Endodermal cell (in vitro differentiated cells): ENCODE measurements at regions not wholly inside any gene's neighbourhood (a gene's known extent, or its start where the extent isn't known, plus 50 kb on each side); places are given as distances from the start of the nearest gene placed in this dataset.

ENCODE experiments used
- DNase-seq: peaks from one replicate; pipeline ENCODE4 v3.0.0-alpha.2; 2017
- H3K27ac ChIP-seq: 2 replicates; pipeline ENCODE4 v1.5.1; 2013; ENCODE audit warnings: mild to moderate bottlenecking, low read depth, low read length, moderate library complexity
- H3K27me3 ChIP-seq: 2 replicates; pipeline ENCODE4 v1.6.1; 2013; ENCODE audit warnings: mild to moderate bottlenecking, low read length, moderate library complexity; ENCODE audit not compliant: insufficient read depth, control insufficient read depth, poor library complexity, severe bottlenecking
- H3K36me3 ChIP-seq: 2 replicates; pipeline ENCODE4 v1.7.0; 2013; ENCODE audit warnings: mild to moderate bottlenecking, low read length, moderate library complexity; ENCODE audit not compliant: control insufficient read depth, insufficient read depth
- H3K4me1 ChIP-seq: one replicate; pipeline ENCODE4 v1.7.0; 2013; ENCODE audit warnings: low read length; ENCODE audit not compliant: control insufficient read depth, insufficient read depth
- H3K4me3 ChIP-seq: 2 replicates; pipeline ENCODE4 v1.5.1; 2013; ENCODE audit warnings: mild to moderate bottlenecking, low read length, moderate library complexity
- H3K9ac ChIP-seq: 2 replicates; pipeline ENCODE4 v1.6.1; 2013; ENCODE audit warnings: mild to moderate bottlenecking, low read length, moderate library complexity; ENCODE audit not compliant: poor library complexity, severe bottlenecking; ENCODE audit errors: extremely low read depth
- H3K9me3 ChIP-seq: 2 replicates; pipeline ENCODE4 v1.6.1; 2013; ENCODE audit warnings: mild to moderate bottlenecking, low read length, moderate library complexity; ENCODE audit not compliant: control insufficient read depth
- H3K27ac Mint-ChIP-seq: 2 replicates; pipeline ENCODE4 v1.8.0; 2020; ENCODE audit warnings: mixed read lengths
- H3K27me3 Mint-ChIP-seq: 2 replicates; pipeline ENCODE4 v1.8.0; 2021; ENCODE audit warnings: mild to moderate bottlenecking, mixed read lengths; ENCODE audit not compliant: insufficient read depth
- H3K36me3 Mint-ChIP-seq: 2 replicates; pipeline ENCODE4 v1.8.0; 2020; ENCODE audit warnings: low read depth, mixed read lengths
- H3K4me1 Mint-ChIP-seq: 2 replicates; pipeline ENCODE4 v1.8.0; 2020; ENCODE audit warnings: mixed read lengths
- H3K4me3 Mint-ChIP-seq: 2 replicates; pipeline ENCODE4 v1.8.0; 2020; ENCODE audit warnings: mild to moderate bottlenecking, moderate library complexity, mixed read lengths
- H3K9me3 Mint-ChIP-seq: 2 replicates; pipeline ENCODE4 v1.8.0; 2020; ENCODE audit warnings: mild to moderate bottlenecking, mixed read lengths
- WGBS, 2 experiments: methylation state at CpG; one replicate each; pipeline versions ENCODE4 v1.1.5 to v1.1.7; 2013; ENCODE audit warnings: missing lambda C conversion rate in 2 of 2, mixed read lengths in 1 of 2; ENCODE audit not compliant: insufficient coverage in 1 of 2, insufficient read length in 1 of 2; 5-methylcytosine and 5-hydroxymethylcytosine counted together
- TF ChIP-seq, protein P1 (sequence below): fragments of 200-600 bp; sonication (generic); conservative IDR thresholded peaks from 2 replicates; pipeline ENCODE4 v1.5.0; 2021; ENCODE audit warnings: antibody characterized with exemption, mild to moderate bottlenecking

GRCh38 chr11:109291553-109291952 is 130.4 kb upstream of the C11orf87 start:
- 83 to 87% methylated on average over 1 to 2 of the region's 2 CpGs for WGBS, 2 experiments
- H3K27ac Mint-ChIP-seq: no peak overlapping the region

GRCh38 chr11:109298865-109299264 is 123.1 kb upstream of the C11orf87 start:
- no peaks in the 10 kb centered on the region for H3K9me3 Mint-ChIP-seq
- no peaks in the 10 kb centered on the region for H3K27me3 Mint-ChIP-seq
- no peak for DNase-seq
- TF ChIP-seq, protein P1, sequence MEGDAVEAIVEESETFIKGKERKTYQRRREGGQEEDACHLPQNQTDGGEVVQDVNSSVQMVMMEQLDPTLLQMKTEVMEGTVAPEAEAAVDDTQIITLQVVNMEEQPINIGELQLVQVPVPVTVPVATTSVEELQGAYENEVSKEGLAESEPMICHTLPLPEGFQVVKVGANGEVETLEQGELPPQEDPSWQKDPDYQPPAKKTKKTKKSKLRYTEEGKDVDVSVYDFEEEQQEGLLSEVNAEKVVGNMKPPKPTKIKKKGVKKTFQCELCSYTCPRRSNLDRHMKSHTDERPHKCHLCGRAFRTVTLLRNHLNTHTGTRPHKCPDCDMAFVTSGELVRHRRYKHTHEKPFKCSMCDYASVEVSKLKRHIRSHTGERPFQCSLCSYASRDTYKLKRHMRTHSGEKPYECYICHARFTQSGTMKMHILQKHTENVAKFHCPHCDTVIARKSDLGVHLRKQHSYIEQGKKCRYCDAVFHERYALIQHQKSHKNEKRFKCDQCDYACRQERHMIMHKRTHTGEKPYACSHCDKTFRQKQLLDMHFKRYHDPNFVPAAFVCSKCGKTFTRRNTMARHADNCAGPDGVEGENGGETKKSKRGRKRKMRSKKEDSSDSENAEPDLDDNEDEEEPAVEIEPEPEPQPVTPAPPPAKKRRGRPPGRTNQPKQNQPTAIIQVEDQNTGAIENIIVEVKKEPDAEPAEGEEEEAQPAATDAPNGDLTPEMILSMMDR: no peak
- no peaks in the 10 kb centered on the region for H3K36me3 Mint-ChIP-seq
- peaks cover 8% of the 10 kb centered on the region for H3K4me1 Mint-ChIP-seq
- H3K27ac Mint-ChIP-seq: no peak overlapping the region
- no peaks in the 10 kb centered on the region for H3K9me3 ChIP-seq
- WGBS, 2 experiments: 100% methylated on average over 1 to 2 of the region's 2 CpGs
- no peak overlapping the region for H3K4me3 ChIP-seq
- H3K36me3 ChIP-seq: no peaks in the 10 kb centered on the region
- H3K4me1 ChIP-seq: no peaks in the 10 kb centered on the region
- no peak overlapping the region for H3K4me3 Mint-ChIP-seq
- no peak overlapping the region for H3K27ac ChIP-seq
- no peaks in the 10 kb centered on the region for H3K27me3 ChIP-seq
- no peak overlapping the region for H3K9ac ChIP-seq

More at GRCh38 chr11:109291553-109291952, 130.4 kb upstream of the C11orf87 start:
- Mint-ChIP-seq H3K4me3 (no peak overlapping the region), H3K27me3 (no peaks in the 10 kb centered on the region), H3K36me3 (no peaks in the 10 kb centered on the region), H3K9me3 (no peaks in the 10 kb centered on the region), H3K4me1 (no peaks in the 10 kb centered on the region)
- Histone ChIP-seq H3K9me3 (no peaks in the 10 kb centered on the region), H3K4me3 (no peak overlapping the region), H3K9ac (no peak overlapping the region), H3K27me3 (no peaks in the 10 kb centered on the region), H3K36me3 (no peaks in the 10 kb centered on the region), H3K4me1 (no peaks in the 10 kb centered on the region), H3K27ac (no peak overlapping the region)
- DNase-seq: no peak
- TF ChIP-seq, protein P1: no peak

GRCh38 chr11:109300211-109300610 is 121.8 kb upstream of the C11orf87 start:
- WGBS, 2 experiments: 86 to 95% methylated on average over 2 to 3 of the region's 3 CpGs
- peaks cover 8% of the 10 kb centered on the region for H3K4me1 Mint-ChIP-seq

More at GRCh38 chr11:109300211-109300610, 121.8 kb upstream of the C11orf87 start:
- no peaks in the 10 kb centered on the region for H3K9me3 Mint-ChIP-seq
- no peak overlapping the region for H3K9ac ChIP-seq
- H3K36me3 Mint-ChIP-seq: no peaks in the 10 kb centered on the region
- no peaks in the 10 kb centered on the region for H3K27me3 Mint-ChIP-seq
- H3K36me3 ChIP-seq: no peaks in the 10 kb centered on the region
- H3K27me3 ChIP-seq: no peaks in the 10 kb centered on the region
- H3K4me3 ChIP-seq: no peak overlapping the region
- TF ChIP-seq, protein P1: no peak
- no peaks in the 10 kb centered on the region for H3K4me1 ChIP-seq
- H3K27ac ChIP-seq: no peak overlapping the region
- no peak for DNase-seq
- no peaks in the 10 kb centered on the region for H3K9me3 ChIP-seq
- H3K27ac Mint-ChIP-seq: no peak overlapping the region
- no peak overlapping the region for H3K4me3 Mint-ChIP-seq
